G401 (cell line): ENCODE measurements at regions not wholly inside any gene's neighbourhood (a gene's known extent, or its start where the extent isn't known, plus 50 kb on each side); places are given as distances from the start of the nearest gene placed in this dataset.
"Not testable (repeated sequence)": the region's sequence is repeated elsewhere in the genome, so short reads cannot be mapped to it uniquely, and the experiment has no call there.

Source experiments
- DNase-seq: peaks from one replicate; pipeline ENCODE4 v3.0.0-alpha.2; 2015; ENCODE audit warnings: low spot score
- in situ Hi-C: cut with HindIII; loops from 2 replicates; pipeline ENCODE4 v1.10.0; 2016; ENCODE audit warnings: low sequenced_read_pairs, mixed read lengths

DNA sequence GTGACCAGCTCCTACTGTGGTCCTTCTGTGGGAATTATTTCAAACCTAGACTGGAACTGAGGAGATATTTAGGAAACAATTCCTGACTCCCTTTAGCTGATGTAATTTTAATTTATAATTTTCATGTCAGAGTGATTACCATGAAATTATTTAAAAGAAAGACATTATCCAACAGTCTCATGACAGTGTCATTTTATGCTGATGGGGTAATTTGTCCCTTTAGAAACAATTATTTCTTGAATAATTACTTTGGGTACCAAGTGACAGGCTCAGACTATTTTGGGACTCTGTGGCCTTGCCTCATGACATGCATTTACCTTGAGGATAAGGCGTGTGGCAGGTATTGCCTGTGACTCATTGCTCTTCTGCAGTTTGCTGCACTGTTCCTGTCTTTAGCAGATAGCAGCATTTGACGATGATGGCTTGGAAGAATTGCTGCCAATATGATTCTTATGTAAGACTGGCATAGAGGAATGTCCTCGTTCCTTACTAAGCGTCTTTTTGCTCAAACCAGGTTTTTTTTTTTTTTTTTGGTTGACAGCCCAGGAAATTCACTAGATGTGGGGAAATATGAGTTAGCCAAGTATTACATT is 206.0 kb upstream of the HMCN1 start:
- no peak for DNase-seq
- in situ Hi-C loops: no loop called here

DNA sequence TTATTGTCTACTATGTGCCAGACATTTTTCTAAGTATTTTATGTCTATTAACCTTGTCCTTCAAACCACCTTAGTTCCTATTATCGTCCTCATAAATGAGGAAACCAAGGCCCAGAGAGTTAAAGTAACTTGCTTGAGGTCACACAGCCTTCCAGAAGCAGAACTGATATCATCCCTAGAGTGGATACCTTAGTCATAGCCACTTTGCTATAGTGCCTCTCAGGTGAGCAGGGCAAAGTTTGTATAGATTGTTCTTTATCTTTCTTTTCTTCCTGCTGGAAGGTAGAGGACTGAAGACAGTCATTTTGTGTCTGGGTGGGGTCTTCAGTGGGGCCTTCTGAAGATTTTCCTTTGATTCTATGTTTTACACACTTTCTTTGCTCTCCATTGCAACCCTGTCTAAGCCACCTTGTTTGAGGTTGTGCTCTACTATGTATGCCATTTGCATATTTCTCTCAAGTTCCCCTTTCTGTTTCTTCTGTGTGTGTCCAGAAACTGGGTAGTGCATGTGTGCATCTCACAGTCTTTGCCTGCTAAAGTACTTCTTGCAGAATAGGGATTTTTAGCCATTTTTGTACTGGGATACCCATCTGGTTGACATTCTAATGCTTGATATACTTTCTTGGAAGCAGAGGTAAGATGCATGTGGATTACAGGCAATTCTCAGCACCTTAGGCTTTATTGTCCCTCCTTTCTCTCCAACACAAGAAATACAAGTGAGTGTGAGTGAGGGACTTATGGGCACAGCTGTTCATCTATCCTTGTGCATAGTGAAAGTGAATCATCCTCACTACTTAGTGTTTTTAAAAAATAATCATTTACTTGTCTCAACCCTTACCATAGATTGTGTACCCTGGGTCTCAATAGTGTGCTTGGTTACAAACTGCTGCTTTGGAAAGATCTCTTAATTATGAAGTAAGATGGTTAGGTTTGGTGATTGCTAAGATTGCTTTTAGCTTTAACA is 207.6 kb upstream of the HMCN1 start:
- in situ Hi-C loops: no loop called here
- DNase-seq: no peak

DNA sequence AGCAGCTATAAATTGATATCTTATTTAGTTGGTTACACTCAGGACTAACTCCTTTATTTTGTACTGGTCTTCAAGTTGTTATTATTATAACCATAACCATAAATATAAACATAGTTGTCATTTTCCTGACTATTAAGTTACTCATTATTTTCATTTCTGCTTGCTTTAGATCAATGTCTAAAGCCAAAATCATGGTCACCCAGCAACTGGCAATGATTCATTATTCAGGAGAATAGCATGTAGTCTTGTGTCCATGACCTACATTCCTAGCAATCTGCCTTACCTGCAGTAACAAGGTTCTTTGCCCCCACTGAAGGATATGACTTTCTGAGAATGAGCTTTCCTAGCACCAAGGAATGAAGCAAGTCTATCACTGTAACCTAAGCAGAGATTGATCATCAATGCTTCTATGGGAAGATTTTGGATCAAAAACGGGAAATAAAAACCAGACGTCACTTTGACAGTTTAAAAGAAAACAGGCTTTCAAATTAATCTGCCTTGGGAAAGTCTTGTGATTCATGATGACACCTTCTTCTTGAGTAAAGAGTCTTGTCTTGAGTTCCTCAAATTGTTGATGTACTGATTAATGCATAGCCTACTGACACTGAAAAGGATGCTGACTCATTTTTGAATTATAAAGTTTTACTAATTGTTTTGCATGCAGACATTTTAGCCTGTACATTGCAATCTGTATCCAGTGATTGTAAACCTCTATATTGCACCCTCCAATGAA is 203.3 kb upstream of the IVNS1ABP start:
- no peak for DNase-seq
- in situ Hi-C loops: no loop called here

DNA sequence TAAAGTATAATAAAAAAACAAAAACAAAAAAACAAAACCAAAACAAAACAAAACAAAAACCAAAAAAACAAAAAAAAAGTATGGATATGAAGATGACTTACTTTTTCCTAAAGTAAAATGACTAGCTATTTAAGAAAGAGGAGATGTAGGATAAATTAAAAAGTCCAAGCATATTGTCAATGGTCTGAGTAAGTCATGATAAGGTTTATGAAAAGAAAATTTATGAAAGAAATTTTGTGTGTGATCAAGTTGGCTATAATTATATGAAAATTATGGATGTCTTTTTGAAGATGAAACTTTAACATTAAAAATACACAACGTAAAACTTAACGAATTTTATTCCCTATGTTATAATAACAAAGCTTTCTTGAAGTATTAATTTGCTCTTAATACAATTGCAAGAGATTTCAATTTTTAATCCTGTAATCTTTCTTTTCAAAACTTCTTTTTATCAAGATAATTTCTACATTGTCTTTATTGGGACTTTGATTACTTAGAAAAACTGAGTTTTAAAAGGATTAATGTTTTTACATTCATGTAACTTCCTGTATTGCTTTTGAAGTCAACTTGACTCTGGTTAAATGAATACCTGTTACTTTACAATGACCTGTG is 200.9 kb upstream of the IVNS1ABP start:
- in situ Hi-C loops: no loop called here
- DNase-seq: no peak

DNA sequence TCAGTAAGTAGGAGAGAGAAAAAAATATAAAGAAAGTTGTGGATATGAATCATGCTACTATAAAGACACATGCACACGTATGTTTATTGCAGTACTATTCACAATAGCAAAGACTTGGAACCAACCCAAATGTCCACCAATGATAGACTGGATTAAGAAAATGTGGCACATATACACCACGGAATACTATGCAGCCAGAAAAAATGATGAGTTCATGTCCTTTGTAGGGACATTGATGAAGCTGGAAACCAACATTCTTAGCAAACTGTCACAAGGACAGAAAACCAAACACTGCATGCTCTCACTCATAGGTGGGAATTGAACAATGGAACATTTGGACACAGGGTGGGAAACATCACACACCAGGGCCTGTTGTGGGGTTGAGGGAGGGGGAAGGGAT is 200.3 kb upstream of the IVNS1ABP start:
- in situ Hi-C loops, DNase-seq: not testable (repeated sequence)

DNA sequence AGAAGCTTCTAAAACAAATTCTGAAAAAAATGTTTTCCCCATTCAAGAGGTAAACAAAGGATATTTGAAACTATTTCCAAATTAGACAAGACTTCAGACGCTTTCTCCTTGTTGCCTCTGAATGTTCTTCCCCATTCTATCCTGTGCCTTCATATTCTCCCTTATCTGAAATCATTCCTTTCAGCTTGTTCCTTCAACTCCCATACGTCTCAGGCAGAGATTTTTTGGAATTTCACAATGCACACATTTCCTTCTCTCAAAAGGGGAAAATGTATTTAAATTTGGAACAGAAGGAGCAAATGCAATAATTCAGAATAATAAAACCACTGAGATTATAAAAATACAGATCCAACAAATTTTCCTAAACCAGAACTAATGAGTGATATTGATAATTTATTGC is 198.7 kb upstream of the IVNS1ABP start:
- DNase-seq: no peak
- in situ Hi-C loops: no loop called here

DNA sequence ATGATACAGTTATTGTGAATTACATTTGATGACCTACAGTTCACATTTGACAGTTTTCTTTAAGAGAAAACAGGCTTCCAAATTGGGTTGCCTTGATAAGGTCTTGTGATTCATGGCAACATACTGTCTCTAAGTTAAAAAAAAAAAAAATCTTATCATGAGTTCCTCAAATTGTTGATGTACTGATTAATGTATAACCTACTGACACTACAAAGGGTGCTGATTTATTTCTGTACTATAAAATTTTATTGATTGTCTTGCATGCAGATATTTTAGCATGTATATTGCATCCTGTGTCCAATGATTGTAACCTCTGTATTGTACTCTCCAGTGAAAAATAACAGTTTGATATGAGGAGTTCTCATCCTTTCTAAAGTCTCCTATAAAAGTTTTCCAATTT is 197.3 kb upstream of the IVNS1ABP start:
- in situ Hi-C loops: no loop called here

DNA sequence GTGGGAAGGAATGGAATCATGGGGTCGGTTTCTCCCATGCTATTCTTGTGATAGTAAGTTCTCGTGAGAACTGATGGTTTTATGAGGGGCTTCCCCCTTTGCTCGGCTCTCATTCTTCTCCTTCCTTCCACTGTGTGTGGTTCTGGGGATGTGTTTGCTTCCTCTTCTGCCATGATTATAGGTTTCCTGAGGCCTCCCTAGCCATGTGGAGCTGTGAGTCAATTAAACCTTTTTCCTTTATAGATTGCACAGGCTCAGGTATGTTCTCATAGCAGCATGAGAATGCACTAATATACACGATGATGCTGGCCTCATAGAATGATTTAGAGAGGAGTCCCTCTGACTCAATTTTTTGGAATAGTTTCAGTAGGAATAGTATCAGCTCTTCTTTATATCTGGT is 195.4 kb upstream of the IVNS1ABP start:
- in situ Hi-C loops: no loop called here
- DNase-seq: no peak

More for the DNA sequence above, 197.3 kb upstream of the IVNS1ABP start:
- DNase-seq: no peak

DNA sequence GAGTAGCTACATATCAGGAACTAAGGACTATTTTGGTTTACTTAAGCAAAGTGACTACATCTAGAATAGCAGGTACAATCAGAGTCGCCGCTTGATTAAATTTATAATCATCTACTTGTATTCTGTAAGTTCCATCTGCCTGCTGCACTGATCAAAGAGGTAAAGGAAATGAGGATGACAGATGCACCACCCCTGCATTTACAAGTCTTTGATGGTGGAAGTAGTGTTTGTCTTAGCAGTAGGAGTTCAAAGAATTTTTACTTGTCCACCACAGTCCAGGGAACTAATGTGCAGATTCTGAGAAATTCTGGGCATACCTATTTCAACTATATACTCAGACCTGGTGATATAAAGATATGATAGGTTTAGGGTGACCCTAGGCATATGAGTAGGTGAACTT is 184.1 kb upstream of the IVNS1ABP start:
- DNase-seq: no peak
- in situ Hi-C loops: no loop called here

DNA sequence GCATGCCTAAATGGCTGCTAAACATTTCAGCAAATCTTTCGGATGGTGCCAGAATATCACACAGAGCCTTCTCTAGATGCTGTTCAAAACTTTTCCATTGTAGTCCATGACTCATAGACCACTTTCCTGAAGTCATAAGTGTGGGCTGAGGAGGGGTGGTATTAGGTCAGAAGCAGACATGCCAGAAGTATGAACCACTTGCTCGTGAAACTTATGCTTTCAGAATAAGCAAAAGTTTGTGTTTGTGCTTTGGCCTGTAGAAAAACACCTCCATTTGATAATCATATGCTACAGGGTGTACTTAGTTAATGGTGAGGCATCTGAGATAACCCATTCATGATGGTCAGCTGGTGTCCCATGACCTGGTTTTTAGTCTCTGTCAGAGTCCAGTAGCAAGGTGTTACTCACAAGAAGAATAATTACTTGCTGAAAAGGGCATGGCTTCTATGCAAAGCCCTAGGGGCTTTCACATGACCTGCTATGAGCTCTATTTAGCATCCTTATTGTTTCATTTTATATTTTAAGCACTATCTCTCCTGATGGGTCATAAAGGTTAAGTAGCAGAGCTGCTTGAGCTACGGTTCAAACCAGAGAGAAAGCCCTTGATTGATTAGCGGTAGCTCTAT is 183.1 kb upstream of the IVNS1ABP start:
- no peak for DNase-seq
- in situ Hi-C loops: no loop called here

DNA sequence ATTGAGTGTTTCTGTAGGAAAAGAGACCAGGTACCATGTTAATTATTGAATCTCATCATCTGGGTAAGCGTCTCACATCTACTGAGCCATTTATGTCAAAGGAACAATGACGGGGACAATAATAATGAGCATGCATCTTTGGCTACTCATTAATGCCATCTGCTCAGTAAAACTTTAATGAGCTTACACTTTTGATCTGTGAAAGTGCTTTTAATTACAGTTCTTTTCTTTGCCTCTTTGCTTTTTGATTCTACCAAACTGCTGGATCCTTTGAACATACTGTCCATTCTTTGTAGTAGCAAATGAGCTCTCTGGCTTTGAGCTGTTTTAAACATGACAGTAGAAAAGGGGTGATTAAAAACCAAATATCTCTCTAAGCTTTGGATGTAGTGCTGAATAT is 181.2 kb upstream of the IVNS1ABP start:
- DNase-seq: no peak
- in situ Hi-C loops: no loop called here

DNA sequence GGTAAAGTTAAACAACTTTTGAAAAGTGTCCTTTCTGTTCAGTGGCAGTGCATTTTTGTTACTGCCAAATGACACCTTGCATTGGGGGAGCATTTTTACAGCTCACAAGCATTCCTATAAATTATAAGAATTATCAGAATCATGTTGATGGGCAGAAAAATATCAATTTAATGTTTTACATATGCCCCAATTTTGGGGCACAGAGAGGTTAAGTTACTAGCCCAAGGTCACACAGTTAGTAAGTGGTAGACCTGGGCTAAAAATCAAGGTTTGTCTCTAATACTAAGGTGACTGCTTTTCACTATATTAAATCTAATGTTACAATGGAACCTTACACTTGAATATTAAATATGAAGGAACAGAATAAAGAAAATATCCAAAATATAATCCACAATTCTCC is 180.1 kb upstream of the IVNS1ABP start:
- in situ Hi-C loops: no loop called here
- DNase-seq: no peak

DNA sequence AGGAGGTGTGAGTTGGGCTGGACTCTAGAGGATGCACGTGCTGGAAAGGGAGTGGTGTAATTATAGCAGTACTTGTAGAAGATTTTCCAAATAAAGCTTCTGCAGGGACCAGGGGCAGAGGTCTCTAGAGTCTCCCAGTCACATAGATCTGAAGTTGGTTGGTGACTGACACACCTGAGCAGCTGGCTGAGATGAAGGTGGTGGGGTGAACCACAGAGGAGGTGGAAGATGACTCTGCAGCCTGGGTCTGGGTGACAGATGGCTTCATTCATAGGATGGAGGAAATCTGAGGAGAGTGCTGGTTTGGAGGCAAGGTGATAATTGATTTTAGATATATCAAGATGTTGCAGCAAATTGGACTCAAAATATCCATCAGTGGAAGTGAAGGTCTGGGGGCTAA is 178.9 kb upstream of the IVNS1ABP start:
- no peak for DNase-seq
- in situ Hi-C loops: no loop called here

DNA sequence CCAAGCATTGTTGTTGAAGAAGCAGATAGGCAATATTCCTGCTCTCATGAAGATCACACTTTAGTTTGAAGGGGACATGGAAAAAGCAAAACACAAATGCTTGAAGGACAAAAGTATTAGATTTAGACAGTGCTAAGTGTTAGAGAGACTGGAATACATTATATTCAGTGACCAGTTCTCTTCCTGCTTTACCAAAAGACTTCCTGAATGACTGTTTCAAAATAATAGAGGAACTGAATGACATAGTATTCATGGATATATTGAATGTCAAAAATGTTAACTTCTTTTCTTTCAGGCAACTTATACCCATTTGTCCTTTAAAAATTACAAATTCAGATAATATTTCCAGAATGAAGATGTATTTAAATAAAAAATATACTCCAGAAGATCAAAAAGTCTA is 178.0 kb upstream of the IVNS1ABP start:
- in situ Hi-C loops: no loop called here
- no peak for DNase-seq

DNA sequence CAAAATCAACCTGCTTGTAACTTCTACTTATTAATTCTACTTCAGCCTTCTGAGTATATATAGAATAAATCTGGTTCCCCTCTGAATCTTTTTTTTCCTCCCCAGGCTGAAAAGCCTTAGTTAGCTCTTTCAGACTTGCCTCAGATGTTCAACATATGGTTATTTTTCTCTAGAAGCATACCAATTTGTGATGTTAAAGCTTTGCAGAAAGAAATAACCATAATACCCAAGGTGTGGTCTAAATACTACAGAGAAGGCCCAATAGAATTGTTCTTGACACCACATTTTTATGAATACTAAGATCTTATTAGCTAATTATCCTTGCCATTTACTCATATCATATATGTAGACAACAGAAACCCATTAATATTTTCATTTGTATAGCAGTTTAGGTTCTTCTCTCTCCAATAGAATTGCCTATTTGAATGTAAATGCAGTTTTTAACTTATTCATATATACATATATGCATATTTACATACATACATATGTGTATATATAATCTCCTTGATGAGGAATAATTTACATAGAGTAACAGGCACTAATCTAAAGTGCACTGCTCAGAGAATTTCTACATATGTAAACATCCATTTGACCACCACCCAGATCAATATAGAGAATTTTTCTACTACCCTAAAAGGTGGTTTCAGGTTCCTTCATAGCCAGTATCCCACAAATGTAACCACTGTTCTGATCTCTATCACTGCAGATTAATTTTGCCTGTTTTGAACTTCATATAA is 175.2 kb upstream of the IVNS1ABP start:
- in situ Hi-C loops: no loop called here
- DNase-seq: no peak

DNA sequence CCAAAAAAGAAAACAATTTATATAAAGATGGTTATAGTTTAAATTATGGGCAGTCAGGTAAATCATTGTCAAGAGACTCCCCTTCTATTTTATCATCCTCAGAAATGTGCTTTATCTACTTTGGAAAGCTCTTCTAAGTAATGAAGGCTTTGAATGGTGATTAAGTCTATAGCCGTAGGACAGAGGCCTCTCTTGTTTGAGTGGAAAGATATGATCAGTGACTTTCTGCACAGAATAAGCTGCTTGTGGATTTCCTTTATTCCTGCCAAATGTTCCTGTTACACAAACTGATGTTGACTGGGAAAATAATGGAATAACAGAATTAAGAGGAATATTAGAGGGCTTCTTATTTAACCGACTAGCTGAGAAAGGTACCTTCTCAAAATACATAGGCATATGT is 174.6 kb upstream of the IVNS1ABP start:
- in situ Hi-C loops: no loop called here
- no peak for DNase-seq

DNA sequence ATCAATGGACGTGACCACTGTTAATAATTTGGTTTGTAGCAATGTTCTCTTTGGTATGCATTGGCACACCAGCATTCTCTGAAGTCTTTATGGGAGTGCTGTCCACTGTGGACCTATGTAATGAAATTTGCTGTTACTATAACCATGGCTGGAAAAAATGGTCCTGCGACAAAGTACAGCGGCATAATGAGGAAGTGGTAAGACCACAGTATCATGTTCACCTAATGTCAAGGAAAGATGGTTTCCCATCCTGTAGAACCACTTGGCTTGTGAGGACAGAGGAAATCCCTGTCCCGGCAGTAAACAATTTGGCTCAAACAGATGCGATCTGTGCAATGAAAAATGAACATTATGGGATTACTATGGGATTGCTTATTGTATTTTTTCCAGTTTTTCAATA is 173.9 kb upstream of the IVNS1ABP start:
- in situ Hi-C loops: no loop called here

DNA sequence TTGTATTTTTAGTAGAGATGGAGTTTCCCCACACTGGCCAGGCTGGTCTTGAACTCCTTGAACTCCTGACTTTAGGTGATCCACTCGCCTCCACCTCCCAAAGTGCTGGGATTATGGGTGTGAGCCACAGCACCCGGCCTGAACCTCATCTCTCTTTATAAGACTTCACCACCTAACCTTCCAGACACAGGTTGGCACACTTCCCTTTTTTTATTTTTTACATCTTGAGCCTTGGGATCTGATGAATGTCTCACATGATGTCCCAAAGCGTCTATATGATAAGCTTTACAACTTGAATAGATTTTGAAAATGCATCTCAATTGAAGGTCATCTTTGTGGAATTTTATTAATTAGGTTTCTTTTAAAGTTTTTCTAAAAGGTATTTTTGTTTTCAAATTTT is 172.4 kb upstream of the IVNS1ABP start:
- no peak for DNase-seq
- in situ Hi-C loops: no loop called here

More for the DNA sequence above, 173.9 kb upstream of the IVNS1ABP start:
- no peak for DNase-seq

DNA sequence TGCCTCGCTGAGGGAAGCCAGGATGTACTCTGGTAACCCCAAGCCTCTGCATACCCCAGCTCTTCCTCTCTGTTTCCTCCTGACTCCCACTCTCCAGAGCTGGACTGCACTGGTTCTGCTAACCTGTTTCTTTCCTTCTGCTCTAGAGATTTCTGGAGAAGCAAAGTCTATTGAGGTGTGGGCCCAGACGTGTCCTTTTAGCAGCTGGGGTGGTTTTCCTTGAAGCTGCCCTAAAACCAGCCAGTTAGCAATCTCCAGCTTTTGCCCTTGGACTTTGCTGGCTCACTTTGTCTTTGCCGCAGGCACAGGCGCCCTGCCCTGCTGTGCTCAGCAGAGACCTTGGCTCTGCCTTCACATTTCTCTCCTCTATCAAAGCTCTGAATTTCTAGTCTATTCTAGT is 171.8 kb upstream of the IVNS1ABP start:
- DNase-seq: no peak
- in situ Hi-C loops: no loop called here
